GM10847 (cell line): ENCODE measurements at regions not wholly inside any gene's neighbourhood (a gene's known extent, or its start where the extent isn't known, plus 50 kb on each side); places are given as distances from the start of the nearest gene placed in this dataset.

ENCODE experiments used
- POLR2A ChIP-seq: IDR thresholded peaks from 2 replicates; pipeline ENCODE4 v1.6.1; 2011; ENCODE audit not compliant: insufficient read length; ENCODE audit errors: extremely low read depth

DNA sequence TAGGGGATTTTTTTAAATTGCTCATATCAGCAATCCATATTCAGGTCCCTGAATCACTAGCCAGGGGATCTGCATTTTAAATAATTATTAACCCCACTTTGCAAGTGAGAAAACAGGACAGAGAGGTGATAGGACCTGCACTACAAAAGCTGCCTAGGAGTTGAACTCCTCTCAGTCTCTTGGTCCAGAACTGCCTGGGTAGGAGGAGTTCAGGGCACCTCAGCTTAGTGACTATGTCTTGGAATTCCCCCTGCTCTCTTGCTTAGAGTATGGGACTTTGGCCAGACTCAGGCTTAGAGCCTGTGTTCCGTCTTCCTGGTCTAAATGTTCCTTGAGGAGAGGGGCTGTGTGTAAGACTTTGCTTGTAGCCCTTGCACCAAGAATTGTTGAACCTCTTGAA lies 68.2 kb upstream of the WSCD2 start:
- no peak for TF ChIP-seq POLR2A

DNA sequence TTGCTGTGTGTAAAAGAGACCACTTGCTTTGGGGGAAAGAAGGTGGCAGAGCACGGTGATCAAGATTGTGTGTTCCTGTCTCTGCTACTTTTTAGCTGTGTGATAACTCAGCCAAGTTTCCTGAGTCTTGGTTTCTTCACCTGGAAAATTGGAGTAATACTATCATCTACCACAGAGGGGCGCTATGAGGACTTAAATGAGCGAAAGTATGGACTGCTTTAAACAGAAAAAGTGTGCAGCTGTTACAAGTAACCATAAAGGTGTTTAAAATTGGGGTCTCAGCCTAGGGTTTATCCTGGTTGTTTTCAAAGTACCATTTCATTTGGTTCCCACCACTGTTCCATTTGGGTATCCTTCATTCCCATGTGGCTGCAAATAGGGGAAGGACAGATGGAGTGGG lies 65.9 kb upstream of the WSCD2 start:
- no peak for TF ChIP-seq POLR2A

DNA sequence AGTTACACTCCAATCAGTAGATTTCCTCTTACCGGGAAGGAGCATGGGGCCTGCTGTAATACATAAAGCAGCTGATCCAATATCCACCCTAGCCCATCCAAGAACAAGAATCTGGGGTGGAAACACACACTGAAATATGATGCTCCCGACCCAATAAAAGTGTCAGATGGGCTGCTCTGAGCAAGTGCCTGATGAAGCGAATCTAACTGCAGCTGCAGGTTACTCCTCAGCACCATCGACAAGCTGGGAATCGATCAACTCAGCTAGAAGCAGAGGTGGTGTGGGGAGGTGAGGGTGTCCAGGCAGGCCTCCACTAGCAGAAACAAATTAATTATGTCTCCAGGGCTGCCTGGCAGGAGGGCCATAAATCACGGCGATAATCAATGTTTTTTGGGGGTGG lies 64.0 kb upstream of the WSCD2 start:
- no peak for TF ChIP-seq POLR2A

DNA sequence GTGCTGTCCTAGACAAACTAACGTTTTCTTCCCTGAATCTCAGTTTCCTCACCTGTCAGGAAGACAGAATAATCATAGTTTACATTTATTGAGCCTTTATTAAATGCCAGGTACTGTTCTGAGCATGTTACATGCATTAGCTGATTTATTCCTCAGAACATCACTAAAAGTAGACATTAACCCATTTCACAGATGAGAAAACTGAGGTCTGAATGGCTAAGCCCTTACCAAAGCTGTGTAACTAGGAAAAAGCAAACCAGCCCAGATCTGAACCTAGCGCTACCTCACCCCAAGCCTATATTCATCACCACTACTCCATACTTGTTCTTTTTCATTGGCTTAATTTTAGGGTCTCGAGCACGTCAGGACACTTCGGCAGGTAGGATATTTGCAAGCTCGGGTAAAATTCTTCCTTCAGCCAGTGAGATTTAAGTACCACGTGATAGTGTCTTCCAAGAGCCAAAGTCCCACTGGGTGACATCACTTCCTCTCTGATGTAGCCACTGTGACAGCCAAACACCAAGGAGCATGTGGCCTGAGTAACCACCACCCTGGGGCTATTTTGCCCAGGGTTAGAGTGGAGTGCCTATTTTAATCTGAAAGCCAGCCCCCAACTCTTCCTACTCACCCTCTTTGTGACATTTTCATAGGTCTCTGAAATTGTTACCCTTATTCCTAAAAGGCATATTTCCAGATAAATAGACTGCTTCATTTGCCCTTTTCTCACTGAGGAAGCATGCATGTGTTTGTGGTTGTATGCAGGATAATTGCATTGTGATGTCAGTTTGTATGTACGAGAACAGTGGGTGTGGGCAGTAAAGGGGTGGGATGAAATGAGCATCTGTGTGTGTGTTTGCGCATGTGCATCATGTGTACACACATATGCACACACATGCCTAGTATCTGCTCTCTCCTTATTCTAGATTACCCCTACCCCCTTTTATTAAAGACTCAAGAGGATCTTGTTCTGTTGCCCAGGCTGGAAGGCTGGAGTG lies 62.2 kb upstream of the WSCD2 start:
- no peak for TF ChIP-seq POLR2A

DNA sequence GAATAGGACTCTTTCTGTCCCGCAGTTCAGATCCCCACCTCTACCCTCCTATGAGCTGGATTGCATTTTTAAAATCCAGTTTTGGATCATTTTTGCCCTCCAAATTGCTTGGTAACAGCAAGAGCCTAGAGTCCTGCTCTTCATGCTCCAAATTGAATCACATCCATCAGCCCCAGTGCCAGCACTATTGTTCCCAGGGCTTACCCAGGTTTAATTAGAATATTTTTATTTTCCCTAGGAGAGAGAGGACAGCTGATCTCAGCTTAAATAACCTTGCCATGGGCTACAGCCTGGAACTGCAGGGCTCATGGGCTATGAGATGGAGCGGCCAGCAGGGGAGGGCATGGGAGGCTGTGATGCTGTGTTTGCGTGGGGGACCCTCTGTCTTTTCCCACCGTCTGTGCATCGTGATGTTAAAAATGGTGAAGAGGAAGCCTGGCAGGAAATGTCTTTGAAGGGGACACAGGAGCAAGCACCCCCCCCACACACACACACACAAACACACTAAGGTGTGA lies 59.4 kb upstream of the WSCD2 start:
- TF ChIP-seq POLR2A, result no peak

DNA sequence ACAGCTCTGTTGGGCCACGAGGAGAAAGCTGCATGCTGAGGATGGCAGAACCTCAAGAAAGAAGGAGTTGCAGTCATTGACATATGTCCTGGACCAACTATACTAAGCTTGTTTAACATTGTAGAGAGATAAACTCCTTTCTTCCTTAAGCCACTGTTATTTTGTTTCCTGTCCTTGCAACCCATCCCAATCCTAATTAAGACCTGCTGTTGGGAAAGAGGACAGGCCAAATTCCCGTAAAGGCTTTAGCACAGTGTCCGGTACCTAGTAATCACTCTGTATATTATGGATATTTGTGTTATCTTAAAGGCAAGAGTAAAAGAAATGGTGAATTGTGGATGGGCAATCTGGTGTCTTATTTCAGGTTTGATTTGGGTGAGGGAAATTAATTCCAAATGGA lies 53.5 kb upstream of the WSCD2 start:
- no peak for TF ChIP-seq POLR2A

DNA sequence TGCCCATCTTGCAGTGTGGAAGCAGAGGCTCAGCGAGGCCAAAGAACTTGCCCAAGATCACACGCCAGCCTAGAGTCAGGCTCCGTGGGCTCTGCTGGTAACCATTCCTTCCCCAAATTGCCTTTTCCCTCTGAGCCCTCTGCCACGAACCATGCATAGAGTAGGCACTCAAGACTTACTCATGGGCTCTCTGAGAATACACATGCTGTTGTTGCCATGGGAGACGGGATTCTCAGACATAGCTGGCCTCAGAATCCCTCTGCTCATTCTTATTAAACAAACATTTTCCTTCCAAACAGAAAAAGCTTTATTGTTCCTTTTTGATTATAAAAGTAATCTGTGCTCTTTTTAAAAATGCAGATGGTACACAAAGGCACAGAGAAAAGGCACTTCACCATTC lies 52.5 kb upstream of the WSCD2 start:
- TF ChIP-seq POLR2A, result no peak

DNA sequence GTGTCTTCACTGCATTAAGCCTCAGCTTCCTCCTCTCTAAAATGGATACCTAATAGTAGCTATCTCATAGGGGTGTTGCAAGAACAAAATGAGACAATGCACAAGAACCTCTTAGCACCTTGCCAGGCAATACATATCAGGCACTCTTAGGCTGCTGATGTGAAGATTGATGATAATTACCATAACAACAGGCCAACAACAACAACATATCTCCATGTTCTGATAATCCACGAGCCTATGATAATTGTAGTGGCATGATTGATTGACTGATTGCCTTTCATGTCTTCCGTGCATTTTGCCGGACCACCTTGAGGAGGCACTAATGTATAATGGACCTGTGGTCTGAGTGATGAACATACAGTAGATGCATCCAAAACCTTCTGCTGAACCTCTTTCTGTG lies 50.7 kb upstream of the WSCD2 start:
- TF ChIP-seq POLR2A, result no peak
